SK-N-SH (cell line): ENCODE measurements at regions not wholly inside any gene's neighbourhood (a gene's known extent, or its start where the extent isn't known, plus 50 kb on each side); places are given as distances from the start of the nearest gene placed in this dataset.

Source experiments
- CTCF ChIA-PET: fragments of 300-600, 350-600 bp; formaldehyde crosslinking; extraction: SDS; loops from one replicate; lab custom pipeline; 2021; lab: Yijun Ruan, JAX
- POLR2A ChIA-PET: fragments of 350-600 bp; sonication (Branson Sonifier 250); formaldehyde crosslinking; extraction: SDS; loops from one replicate; lab custom pipeline; 2020; ENCODE audit warnings: antibody characterized with exemption, inconsistent platforms; lab: Yijun Ruan, JAX
- DNase-seq: peaks from one replicate; pipeline ENCODE4 v3.0.0; 2012
- H2AFZ ChIP-seq: fragments of 200-600 bp; sonication (generic); 2 replicates; pipeline ENCODE4 v1.8.1; 2016; ENCODE audit warnings: antibody characterized with exemption, mild to moderate bottlenecking, low read depth
- H3F3A ChIP-seq: fragments of 200-600 bp; sonication (generic); replicated peaks from 2 replicates; pipeline ENCODE3; 2016; ENCODE audit warnings: antibody characterized with exemption, mild to moderate bottlenecking; ENCODE audit not compliant: insufficient read depth
- H3K27ac ChIP-seq, 2 experiments: fragments of 200-500 bp in 1 of 2; fragments of 200-600 bp in 1 of 2; sonication (Bioruptor generic) in 1 of 2; sonication (generic), shearing (Covaris generic) in 1 of 2; 2 replicates each; pipeline versions ENCODE4 v1.5.1 to v1.6.1; 2014 to 2016; ENCODE audit warnings: low read depth in 2 of 2, inconsistent platforms in 1 of 2, low read length in 1 of 2, mild to moderate bottlenecking in 1 of 2, mixed read lengths in 1 of 2
- H3K27me3 ChIP-seq: fragments of 200-600 bp; sonication (generic), shearing (Covaris generic); 2 replicates; pipeline ENCODE4 v1.6.1; 2016; ENCODE audit warnings: mixed run types; ENCODE audit not compliant: insufficient read depth
- H3K36me3 ChIP-seq, 2 experiments: fragments of 200-500 bp in 1 of 2; fragments of 200-600 bp in 1 of 2; sonication (Bioruptor generic) in 1 of 2; sonication (generic) in 1 of 2; replicated peaks in 1 of 2; 2 replicates each; pipeline versions ENCODE3 to v1.5.1; 2014 to 2016; ENCODE audit warnings: low read length in 1 of 2, mild to moderate bottlenecking in 1 of 2; ENCODE audit not compliant: insufficient read depth in 2 of 2, control insufficient read depth in 1 of 2
- H3K4me1 ChIP-seq, 2 experiments: fragments of 200-500 bp in 1 of 2; fragments of 200-600 bp in 1 of 2; sonication (Bioruptor generic) in 1 of 2; sonication (generic), shearing (Covaris generic) in 1 of 2; 2 replicates each; pipeline versions ENCODE4 v1.5.1 to v1.6.1; 2014 to 2016; ENCODE audit warnings: low read depth in 1 of 2, low read length in 1 of 2, mixed run types in 1 of 2; ENCODE audit not compliant: insufficient read depth in 2 of 2, control insufficient read depth in 1 of 2
- H3K4me2 ChIP-seq: fragments of 200-600 bp; sonication (generic), shearing (Covaris generic); 2 replicates; pipeline ENCODE4 v1.6.1; 2017; ENCODE audit warnings: mixed run types
- H3K4me3 ChIP-seq, 2 experiments: fragments of 200-500 bp in 1 of 2; fragments of 200-600 bp in 1 of 2; sonication (Bioruptor generic) in 1 of 2; sonication (generic), shearing (Covaris generic) in 1 of 2; 2 replicates each; pipeline versions ENCODE4 v1.5.1 to v1.8.1; 2014 to 2016; ENCODE audit warnings: low read depth in 2 of 2, inconsistent platforms in 1 of 2, low read length in 1 of 2, mild to moderate bottlenecking in 1 of 2, mixed read lengths in 1 of 2, moderate library complexity in 1 of 2
- H3K79me2 ChIP-seq: fragments of 200-600 bp; sonication (generic); 2 replicates; pipeline ENCODE4 v1.8.1; 2017; ENCODE audit warnings: mild to moderate bottlenecking; ENCODE audit not compliant: insufficient read depth
- H3K9ac ChIP-seq: fragments of 200-600 bp; sonication (generic); 2 replicates; pipeline ENCODE4 v1.6.1; 2017; ENCODE audit warnings: mixed run types
- H3K9me2 ChIP-seq: fragments of 200-600 bp; sonication (generic); 2 replicates; pipeline ENCODE4 v1.6.1; 2017; ENCODE audit warnings: mixed run types
- H3K9me3 ChIP-seq: fragments of 200-600 bp; sonication (generic); 2 replicates; pipeline ENCODE4 v1.6.1; 2017; ENCODE audit warnings: mixed run types, mild to moderate bottlenecking, moderate library complexity
- H4K20me1 ChIP-seq: fragments of 200-600 bp; sonication (generic); 2 replicates; pipeline ENCODE4 v1.6.1; 2017; ENCODE audit warnings: mild to moderate bottlenecking, mixed run types; ENCODE audit not compliant: insufficient read depth
- CHD2 ChIP-seq: fragments of 150-350 bp; IDR thresholded peaks from 2 replicates; pipeline ENCODE4 v1.6.1; 2018; ENCODE audit warnings: low read length; ENCODE audit not compliant: partially characterized antibody
- CTCF ChIP-seq: fragments of 200-600 bp; sonication (generic); IDR thresholded peaks from 2 replicates; pipeline ENCODE4 v1.6.1; 2017; ENCODE audit warnings: antibody characterized with exemption, mild to moderate bottlenecking, moderate library complexity
- ELF1 ChIP-seq: IDR thresholded peaks from 2 replicates; pipeline ENCODE4 v1.4.0; 2012
- FOXJ3 ChIP-seq: sonication (generic); formaldehyde crosslinking; IDR thresholded peaks from 2 replicates; pipeline ENCODE4 v1.5.1; 2020; ENCODE audit warnings: mild to moderate bottlenecking, missing genetic modification reagents
- GATA2 ChIP-seq: sonication (generic); formaldehyde crosslinking; IDR thresholded peaks from 2 replicates; pipeline ENCODE4 v1.5.0; 2020; ENCODE audit warnings: mild to moderate bottlenecking, missing genetic modification reagents
- IRF3 ChIP-seq: fragments of 150-350 bp; IDR thresholded peaks from 2 replicates; pipeline ENCODE4 v1.6.1; 2016; ENCODE audit warnings: mild to moderate bottlenecking, low read depth, low read length
- JUND ChIP-seq: IDR thresholded peaks from 2 replicates; pipeline ENCODE4 v1.4.0; 2012
- MAX ChIP-seq: IDR thresholded peaks from 2 replicates; pipeline ENCODE4 v1.4.0; 2012; ENCODE audit warnings: low read depth
- MEF2A ChIP-seq: IDR thresholded peaks from 2 replicates; pipeline ENCODE4 v1.4.0; 2012; ENCODE audit warnings: low read depth, borderline replicate concordance
- NFIC ChIP-seq: IDR thresholded peaks from 2 replicates; pipeline ENCODE4 v1.4.0; 2012; ENCODE audit warnings: borderline replicate concordance
- NRF1 ChIP-seq: IDR thresholded peaks from 2 replicates; pipeline ENCODE4 v1.6.1; 2012; ENCODE audit warnings: low read depth, mild to moderate bottlenecking, low read length
- POLR2AphosphoS5 ChIP-seq: IDR thresholded peaks from 2 replicates; pipeline ENCODE4 v1.6.1; 2012; ENCODE audit warnings: low read depth, low read length
- RCOR1 ChIP-seq: fragments of 150-350 bp; IDR thresholded peaks from 2 replicates; pipeline ENCODE4 v1.6.1; 2017; ENCODE audit warnings: antibody characterized with exemption, low read length
- RFX5 ChIP-seq: IDR thresholded peaks from 2 replicates; pipeline ENCODE4 v1.6.1; 2012; ENCODE audit warnings: mild to moderate bottlenecking, improper control_type of control experiment, low read length
- SIN3A ChIP-seq: IDR thresholded peaks from 2 replicates; pipeline ENCODE4 v1.6.1; 2012; ENCODE audit warnings: low read depth, mild to moderate bottlenecking, low read length, moderate library complexity, borderline replicate concordance
- SMC3 ChIP-seq: IDR thresholded peaks from 2 replicates; pipeline ENCODE4 v1.6.1; 2012; ENCODE audit warnings: low read depth, low read length, improper control_type of control experiment
- TAF1 ChIP-seq: IDR thresholded peaks from 2 replicates; pipeline ENCODE4 v1.6.1; 2012; ENCODE audit warnings: low read depth, mild to moderate bottlenecking, low read length, moderate library complexity, borderline replicate concordance
- TCF12 ChIP-seq: IDR thresholded peaks from 2 replicates; pipeline ENCODE4 v1.4.0; 2012
- YY1 ChIP-seq: IDR thresholded peaks from 2 replicates; pipeline ENCODE4 v1.4.0; 2012; ENCODE audit warnings: low read depth, mild to moderate bottlenecking
- ZBTB33 ChIP-seq: IDR thresholded peaks from 2 replicates; pipeline ENCODE4 v1.4.0; 2012; ENCODE audit warnings: low read depth, borderline replicate concordance
- WGBS: methylation state at CpG from one replicate; pipeline ENCODE4 v1.1.6; 2017; ENCODE audit warnings: low lambda C conversion rate; 5-methylcytosine and 5-hydroxymethylcytosine counted together

- 9% methylated on average over 3 of the region's 4 CpGs for WGBS
- POLR2A ChIA-PET, result no interaction called here
- H3K9me2 ChIP-seq, result no peaks in the 10 kb centered on the region
These were observed 139.3 kb upstream of the CTNNA2 start for GRCh38 chr2:79373358-79374130.

GRCh38 chr2:79370976-79371538 is 141.8 kb upstream of the CTNNA2 start:
- Histone ChIP-seq H3F3A (no peaks in the 10 kb centered on the region), H2AFZ (no peak overlapping the region), H3K27ac (no peak overlapping the region), H3K9ac (no peak overlapping the region), H3K27me3 (no peaks in the 10 kb centered on the region), H3K36me3 (no peaks in the 10 kb centered on the region), H3K9me2 (no peaks in the 10 kb centered on the region), H3K4me1 (no peaks in the 10 kb centered on the region; a peak in 1 of 4 replicates), H3K79me2 (no peaks in the 10 kb centered on the region), H3K4me2 (no peak overlapping the region), H3K4me3 (no peak overlapping the region), H4K20me1 (no peaks in the 10 kb centered on the region), H3K9me3 (no peaks in the 10 kb centered on the region)
- ChIA-PET CTCF (interaction anchor here (1.0 kb wide), 1 partner anchor 517 kb away, joined by 3 read pairs; no protein-coding TSS in a partner anchor), POLR2A (no interaction called here)
- WGBS, result 20% methylated on average over 8 of the region's 8 CpGs
- DNase-seq, result no peak
- TF ChIP-seq MAX, result no peak
- no peak for TF ChIP-seq YY1
- TF ChIP-seq CHD2, result no peak
- TF ChIP-seq POLR2AphosphoS5, result no peak
- TF ChIP-seq IRF3, result no peak
- TF ChIP-seq RCOR1, result no peak
- TF ChIP-seq ELF1, result no peak
- no peak for TF ChIP-seq CTCF
- TF ChIP-seq GATA2 (CRISPR knock-in tag), result no peak

More at GRCh38 chr2:79373358-79374130, 139.3 kb upstream of the CTNNA2 start:
- TF ChIP-seq NRF1 (no peak), MEF2A (no peak), YY1 (no peak), FOXJ3 (CRISPR knock-in tag) (no peak), IRF3 (no peak), TCF12 (no peak), ZBTB33 (no peak), SMC3 (no peak), NFIC (no peak), TAF1 (no peak), JUND (no peak), RFX5 (no peak), SIN3A (no peak)
- Histone ChIP-seq H2AFZ (no peak overlapping the region), H3K79me2 (no peaks in the 10 kb centered on the region), H4K20me1 (no peaks in the 10 kb centered on the region), H3K27me3 (no peaks in the 10 kb centered on the region), H3K9ac (no peak overlapping the region), H3K9me3 (no peaks in the 10 kb centered on the region; the same call in 1 of the 2 replicates), H3F3A (no peaks in the 10 kb centered on the region), H3K27ac (no peak overlapping the region), H3K4me3 (no peak overlapping the region), H3K36me3 (no peaks in the 10 kb centered on the region), H3K4me2 (no peak overlapping the region), H3K4me1 (no peaks in the 10 kb centered on the region; a peak in 1 of 4 replicates)
- CTCF ChIA-PET, result interaction anchor here (0.9 to 1.7 kb wide), 2 partner anchors 19 kb away, joined by 3 read pairs; no protein-coding TSS in a partner anchor
- DNase-seq, result no peak
